H9 (cell line): ENCODE measurements at regions not wholly inside any gene's neighbourhood (a gene's known extent, or its start where the extent isn't known, plus 50 kb on each side); places are given as distances from the start of the nearest gene placed in this dataset.

ENCODE experiments used
- DNase-seq: peaks from one replicate; pipeline ENCODE4 v3.0.0-alpha.2; 2017
- H2AFZ ChIP-seq: one replicate; pipeline ENCODE4 v1.6.1; 2013; ENCODE audit warnings: mild to moderate bottlenecking, low read length, control low read depth, moderate library complexity
- H2AK5ac ChIP-seq: 2 replicates; pipeline ENCODE4 v1.6.1; 2013; ENCODE audit warnings: low read length, control low read depth, mixed read lengths; ENCODE audit not compliant: insufficient read length
- H2BK120ac ChIP-seq: one replicate; pipeline ENCODE4 v1.6.1; 2013; ENCODE audit warnings: low read depth, mild to moderate bottlenecking, low read length, control low read depth, inconsistent platforms; ENCODE audit not compliant: poor library complexity, severe bottlenecking
- H2BK12ac ChIP-seq: 2 replicates; pipeline ENCODE4 v1.6.1; 2013; ENCODE audit warnings: low read length, control low read depth, mixed read lengths, low read depth; ENCODE audit not compliant: insufficient read length
- H2BK15ac ChIP-seq: 2 replicates; pipeline ENCODE4 v1.6.1; 2013; ENCODE audit warnings: low read depth, low read length, control low read depth
- H2BK20ac ChIP-seq: one replicate; pipeline ENCODE4 v1.6.1; 2013; ENCODE audit warnings: low read depth, mild to moderate bottlenecking, low read length, control low read depth, inconsistent platforms; ENCODE audit not compliant: poor library complexity, severe bottlenecking
- H2BK5ac ChIP-seq: 2 replicates; pipeline ENCODE4 v1.6.1; 2013; ENCODE audit warnings: low read length, control low read depth, mixed read lengths; ENCODE audit not compliant: insufficient read length
- H3K14ac ChIP-seq: 2 replicates; pipeline ENCODE4 v1.6.1; 2013; ENCODE audit warnings: low read length, control low read depth; ENCODE audit not compliant: insufficient read depth
- H3K18ac ChIP-seq: 2 replicates; pipeline ENCODE4 v1.6.1; 2013; ENCODE audit warnings: low read depth, mild to moderate bottlenecking, mixed read lengths, low read length, control low read depth; ENCODE audit not compliant: insufficient read length
- H3K23ac ChIP-seq: 2 replicates; pipeline ENCODE4 v1.6.1; 2013; ENCODE audit warnings: low read length, control low read depth, mixed read lengths, low read depth; ENCODE audit not compliant: insufficient read length
- H3K23me2 ChIP-seq: 2 replicates; pipeline ENCODE4 v1.6.1; 2013; ENCODE audit warnings: low read depth, mild to moderate bottlenecking, mixed read lengths, low read length, control low read depth; ENCODE audit not compliant: insufficient read length, poor library complexity, severe bottlenecking
- H3K27ac ChIP-seq: 2 replicates; pipeline ENCODE4 v1.5.1; 2013; ENCODE audit warnings: low read length, control low read depth, mixed read lengths, low read depth; ENCODE audit not compliant: insufficient read length
- H3K27me3 ChIP-seq: 2 replicates; pipeline ENCODE4 v1.6.1; 2013; ENCODE audit warnings: low read length, control low read depth, inconsistent platforms; ENCODE audit not compliant: insufficient read depth
- H3K4ac ChIP-seq: 2 replicates; pipeline ENCODE4 v1.6.1; 2013; ENCODE audit warnings: low read depth, mild to moderate bottlenecking, control low read depth, inconsistent platforms, low read length, moderate library complexity
- H3K4me1 ChIP-seq: 2 replicates; pipeline ENCODE4 v1.6.1; 2013; ENCODE audit warnings: low read length, control low read depth, inconsistent platforms; ENCODE audit not compliant: insufficient read depth
- H3K4me2 ChIP-seq: 2 replicates; pipeline ENCODE4 v1.6.1; 2013; ENCODE audit warnings: low read length, control low read depth, mixed read lengths; ENCODE audit not compliant: insufficient read length, insufficient read depth
- H3K56ac ChIP-seq: 2 replicates; pipeline ENCODE4 v1.6.1; 2013; ENCODE audit warnings: low read depth, mild to moderate bottlenecking, mixed read lengths, low read length, control low read depth; ENCODE audit not compliant: insufficient read length
- H3K79me1 ChIP-seq: 2 replicates; pipeline ENCODE4 v1.6.1; 2013; ENCODE audit warnings: low read depth, mild to moderate bottlenecking, moderate library complexity, low read length, control low read depth, inconsistent platforms; ENCODE audit not compliant: insufficient read depth, poor library complexity, severe bottlenecking
- H3K79me2 ChIP-seq: 2 replicates; pipeline ENCODE4 v1.6.1; 2013; ENCODE audit warnings: low read length, control low read depth, inconsistent platforms; ENCODE audit not compliant: insufficient read depth
- H3K9ac ChIP-seq: 2 replicates; pipeline ENCODE4 v1.6.1; 2013; ENCODE audit warnings: low read length, control low read depth, mixed read lengths; ENCODE audit not compliant: insufficient read length; ENCODE audit errors: extremely low read depth
- H3K9me3 ChIP-seq: one replicate; pipeline ENCODE4 v1.6.1; 2013; ENCODE audit warnings: low read depth, low read length, inconsistent platforms; ENCODE audit not compliant: control insufficient read depth
- H3T11ph ChIP-seq: one replicate; pipeline ENCODE4 v1.6.1; 2013; ENCODE audit warnings: mild to moderate bottlenecking, low read length, control low read depth, inconsistent platforms
- H4K20me1 ChIP-seq: one replicate; pipeline ENCODE4 v1.6.1; 2013; ENCODE audit not compliant: control insufficient read depth, insufficient read length, insufficient read depth
- H4K5ac ChIP-seq: 2 replicates; pipeline ENCODE4 v1.6.1; 2013; ENCODE audit warnings: low read depth, mild to moderate bottlenecking, mixed read lengths, low read length, control low read depth; ENCODE audit not compliant: insufficient read length
- H4K8ac ChIP-seq: replicated peaks from 2 replicates; pipeline ENCODE4 v1.6.1; 2013; ENCODE audit warnings: low read length, control low read depth, mixed read lengths, low read depth; ENCODE audit not compliant: insufficient read length
- H4K91ac ChIP-seq: 2 replicates; pipeline ENCODE4 v1.6.1; 2013; ENCODE audit warnings: low read depth, mild to moderate bottlenecking, moderate library complexity, mixed read lengths, low read length, control low read depth; ENCODE audit not compliant: insufficient read length
- H3K27ac Mint-ChIP-seq, 3 experiments: 2 replicates in 2 of 3; 3 replicates in 1 of 3; pipeline ENCODE4 v1.8.0; 2020 to 2021; ENCODE audit warnings: mixed read lengths in 3 of 3, mild to moderate bottlenecking in 1 of 3, moderate library complexity in 1 of 3
- H3K27me3 Mint-ChIP-seq: 2 replicates; pipeline ENCODE4 v1.8.0; 2021; ENCODE audit warnings: low read depth, mild to moderate bottlenecking, moderate library complexity, mixed read lengths
- H3K36me3 Mint-ChIP-seq, 3 experiments: 2 replicates in 2 of 3; 3 replicates in 1 of 3; pipeline ENCODE4 v1.8.0; 2020 to 2021; ENCODE audit warnings: low read depth in 3 of 3, mixed read lengths in 3 of 3; ENCODE audit not compliant: insufficient read depth in 1 of 3
- H3K4me1 Mint-ChIP-seq, 2 experiments: 2 replicates each; pipeline ENCODE4 v1.8.0; 2020; ENCODE audit warnings: mixed read lengths in 2 of 2
- H3K4me3 Mint-ChIP-seq, 2 experiments: 2 replicates in 1 of 2; 3 replicates in 1 of 2; pipeline ENCODE4 v1.8.0; 2020 to 2021; ENCODE audit warnings: mild to moderate bottlenecking in 2 of 2, mixed read lengths in 2 of 2, moderate library complexity in 1 of 2
- H3K9me3 Mint-ChIP-seq, 2 experiments: 2 replicates in 1 of 2; 3 replicates in 1 of 2; pipeline ENCODE4 v1.8.0; 2020; ENCODE audit warnings: mild to moderate bottlenecking in 2 of 2, mixed read lengths in 2 of 2, moderate library complexity in 1 of 2
- WGBS: extraction: QIAGEN DNeasy Blood & Tissue Kit; methylation state at CpG from one replicate; pipeline ENCODE4 v1.1.7; 2013; ENCODE audit warnings: missing lambda C conversion rate, low lambda C conversion rate, mixed read lengths; ENCODE audit not compliant: insufficient read length; ENCODE audit errors: extremely low coverage; 5-methylcytosine and 5-hydroxymethylcytosine counted together
- TF ChIP-seq, protein P1 (sequence below): fragments of 200-600 bp; sonication (generic); conservative IDR thresholded peaks from 3 replicates; pipeline ENCODE4 v1.8.0; 2021; ENCODE audit warnings: antibody characterized with exemption, mild to moderate bottlenecking

DNA sequence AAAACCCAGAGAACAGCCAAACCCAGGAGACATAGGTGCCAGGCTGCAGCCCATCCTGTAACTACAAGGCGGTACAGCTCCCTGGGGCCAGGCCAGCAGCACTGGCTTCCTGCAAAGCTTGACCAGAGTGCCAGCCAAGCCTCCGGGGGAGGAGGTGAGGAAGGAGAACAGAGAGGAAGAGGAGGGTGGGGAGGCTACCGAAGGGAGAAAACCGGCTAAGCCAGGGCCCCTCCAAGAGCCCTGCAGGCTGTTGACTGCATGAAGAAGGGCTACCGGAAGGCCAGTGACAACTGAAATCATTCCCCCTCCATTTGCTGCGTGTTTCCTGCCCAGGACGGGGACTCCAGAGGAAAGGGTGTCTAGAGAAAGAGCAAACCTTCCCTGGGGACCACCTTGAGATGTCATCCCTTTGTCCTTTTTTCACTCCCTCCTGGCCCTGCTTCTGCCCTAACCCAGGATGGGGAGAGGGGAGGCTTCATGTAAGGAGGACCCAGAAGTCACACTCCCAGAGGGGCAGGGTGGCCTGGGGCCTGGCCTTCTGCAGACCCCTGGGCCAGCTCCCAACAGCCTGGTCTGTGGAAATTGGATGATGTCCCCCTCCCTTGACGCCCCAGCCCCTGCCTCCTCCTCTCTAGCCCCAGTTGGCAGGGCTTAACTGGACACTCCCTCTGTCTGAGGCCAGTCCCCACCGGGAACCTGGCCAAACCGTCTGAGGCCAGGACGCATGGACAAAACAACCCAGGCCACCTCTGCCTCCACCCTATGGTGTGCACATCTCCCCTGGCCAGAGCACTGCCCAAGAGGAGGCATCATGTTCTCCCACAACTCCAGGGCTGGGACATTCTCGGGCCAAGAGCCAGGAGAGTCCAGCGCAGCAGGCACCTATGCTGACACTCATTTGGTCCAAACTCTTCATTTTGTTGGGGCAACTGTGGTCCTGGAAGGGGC, 207.8 kb downstream of the CYP26B1 start:
- H2BK5ac ChIP-seq = no peak overlapping the region
- H2BK12ac ChIP-seq = no peak overlapping the region
- H3K27me3 Mint-ChIP-seq = peaks cover 13% of the 10 kb centered on the region
- H2BK120ac ChIP-seq = no peak overlapping the region
- no peaks in the 10 kb centered on the region for H3K79me1 ChIP-seq
- H3K9ac ChIP-seq = no peak overlapping the region
- H3K4me2 ChIP-seq = no peak overlapping the region
- TF ChIP-seq, protein P1, sequence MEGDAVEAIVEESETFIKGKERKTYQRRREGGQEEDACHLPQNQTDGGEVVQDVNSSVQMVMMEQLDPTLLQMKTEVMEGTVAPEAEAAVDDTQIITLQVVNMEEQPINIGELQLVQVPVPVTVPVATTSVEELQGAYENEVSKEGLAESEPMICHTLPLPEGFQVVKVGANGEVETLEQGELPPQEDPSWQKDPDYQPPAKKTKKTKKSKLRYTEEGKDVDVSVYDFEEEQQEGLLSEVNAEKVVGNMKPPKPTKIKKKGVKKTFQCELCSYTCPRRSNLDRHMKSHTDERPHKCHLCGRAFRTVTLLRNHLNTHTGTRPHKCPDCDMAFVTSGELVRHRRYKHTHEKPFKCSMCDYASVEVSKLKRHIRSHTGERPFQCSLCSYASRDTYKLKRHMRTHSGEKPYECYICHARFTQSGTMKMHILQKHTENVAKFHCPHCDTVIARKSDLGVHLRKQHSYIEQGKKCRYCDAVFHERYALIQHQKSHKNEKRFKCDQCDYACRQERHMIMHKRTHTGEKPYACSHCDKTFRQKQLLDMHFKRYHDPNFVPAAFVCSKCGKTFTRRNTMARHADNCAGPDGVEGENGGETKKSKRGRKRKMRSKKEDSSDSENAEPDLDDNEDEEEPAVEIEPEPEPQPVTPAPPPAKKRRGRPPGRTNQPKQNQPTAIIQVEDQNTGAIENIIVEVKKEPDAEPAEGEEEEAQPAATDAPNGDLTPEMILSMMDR = no peak
- no peaks in the 10 kb centered on the region for H3K79me2 ChIP-seq
- WGBS = no CpG with 5 or more reads among the region's 13 CpGs
- no peak overlapping the region for H4K8ac ChIP-seq
- no peaks in the 10 kb centered on the region for H3K23me2 ChIP-seq
- H3T11ph ChIP-seq = no peak overlapping the region
- no peak overlapping the region for H3K4me3 Mint-ChIP-seq
- H3K36me3 Mint-ChIP-seq = no peaks in the 10 kb centered on the region; a peak in 2 of 7 replicates
- no peak overlapping the region for H3K27ac ChIP-seq
- H3K4ac ChIP-seq = no peak overlapping the region
- no peak overlapping the region for H2BK15ac ChIP-seq
- no peak overlapping the region for H3K18ac ChIP-seq
- H4K91ac ChIP-seq = no peak overlapping the region
- peaks cover 5 to 9% of the 10 kb centered on the region in 2 experiments for H3K4me1 Mint-ChIP-seq
- H3K9me3 Mint-ChIP-seq = peaks cover 0 to 2% of the 10 kb centered on the region in 2 experiments; a peak in 1 of 5 replicates
- DNase-seq = peak; percentile 17
- H3K9me3 ChIP-seq = no peaks in the 10 kb centered on the region
- H3K4me1 ChIP-seq = no peaks in the 10 kb centered on the region
- H2AFZ ChIP-seq = no peak overlapping the region
- no peak overlapping the region for H4K5ac ChIP-seq
- H4K20me1 ChIP-seq = no peaks in the 10 kb centered on the region
- H3K23ac ChIP-seq = no peak overlapping the region
- H3K27me3 ChIP-seq = no peaks in the 10 kb centered on the region
- no peak overlapping the region for H3K27ac Mint-ChIP-seq
- H3K56ac ChIP-seq = no peak overlapping the region
- H3K14ac ChIP-seq = no peak overlapping the region
- H2BK20ac ChIP-seq = no peak overlapping the region
- no peak overlapping the region for H2AK5ac ChIP-seq
